ENCODE measurements at regions not wholly inside any gene's neighbourhood (a gene's known extent, or its start where the extent isn't known, plus 50 kb on each side); places are given as distances from the start of the nearest gene placed in this dataset.

GRCh38 chr13:103730407-103730806 lies 664.2 kb upstream of the SLC10A2 start:
- TF ChIP-seq CTCF (IDR thresholded peaks at IDR 0.05) (no peak), POLR2A (IDR thresholded peaks at IDR 0.05) (no peak)

Data from vagina (tissue), 2 donors.